NCI-H2029 (cell line): ENCODE measurements at regions not wholly inside any gene's neighbourhood (a gene's known extent, or its start where the extent isn't known, plus 50 kb on each side); places are given as distances from the start of the nearest gene placed in this dataset.
"Not testable (repeated sequence)": the region's sequence is repeated elsewhere in the genome, so short reads cannot be mapped to it uniquely, and the experiment has no call there.

ENCODE experiments used
- DNase-seq: peaks from one replicate; lab custom pipeline; 2025; lab: John Stamatoyannopoulos, UW

DNA sequence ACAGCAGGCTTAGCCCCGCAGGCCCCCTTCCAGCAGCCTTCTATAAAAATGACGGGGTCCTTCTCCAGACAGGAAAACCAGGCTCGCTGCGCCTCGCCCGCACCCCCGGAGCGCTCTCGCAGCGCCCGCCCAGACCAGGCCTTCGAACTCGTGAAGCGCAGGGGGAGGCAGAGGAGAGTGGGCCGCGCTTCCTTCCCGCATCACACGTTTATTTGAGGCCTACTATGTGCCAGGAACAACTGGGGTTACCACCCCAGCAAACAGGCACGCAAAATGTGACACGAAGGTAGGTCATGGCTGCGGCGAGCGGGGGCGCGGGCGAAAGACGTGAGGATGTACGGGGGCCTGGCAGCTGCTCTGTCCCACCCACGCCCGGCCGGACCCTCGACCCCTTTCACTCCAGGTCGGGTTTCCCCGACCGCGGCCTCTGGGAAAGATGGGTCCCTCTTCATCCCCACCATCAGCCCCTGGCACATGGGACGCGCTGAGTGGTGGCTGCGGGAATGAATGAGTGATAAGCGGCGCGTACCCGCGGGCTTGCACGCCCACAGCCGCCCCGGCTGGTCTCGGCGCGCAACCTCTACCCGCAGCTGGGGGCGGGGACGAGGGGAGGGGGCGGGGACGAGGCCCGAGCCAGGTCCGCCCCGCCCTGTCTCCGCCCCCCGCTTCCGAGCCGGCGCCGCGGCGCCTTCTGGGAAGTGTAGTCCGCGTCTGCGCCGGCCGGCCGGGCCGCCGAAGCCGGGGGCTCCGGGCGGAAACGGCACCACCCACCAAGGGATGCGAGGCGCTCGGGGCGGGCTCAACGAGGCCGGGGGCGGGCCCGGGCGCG is 59.1 kb downstream of the ZNF467 start:
- DNase-seq: peak; percentile 80

DNA sequence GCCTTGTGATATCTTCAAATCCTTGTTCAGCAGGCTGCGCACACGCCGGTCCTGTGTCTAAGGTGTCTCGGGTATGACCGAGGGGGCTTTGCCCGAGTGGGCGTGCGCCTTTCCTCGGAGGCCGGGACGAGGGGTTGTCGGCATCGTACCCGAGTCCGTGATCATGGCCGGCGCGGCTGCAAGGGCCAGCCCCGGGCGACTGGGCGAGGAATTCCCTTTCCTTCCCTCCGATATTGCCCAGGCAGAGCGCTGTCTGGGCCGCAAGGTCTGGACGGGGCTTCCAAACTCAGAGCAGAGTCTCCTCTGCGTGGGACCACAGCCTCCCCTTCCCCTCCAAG is 59.7 kb downstream of the ZNF467 start:
- no peak for DNase-seq

DNA sequence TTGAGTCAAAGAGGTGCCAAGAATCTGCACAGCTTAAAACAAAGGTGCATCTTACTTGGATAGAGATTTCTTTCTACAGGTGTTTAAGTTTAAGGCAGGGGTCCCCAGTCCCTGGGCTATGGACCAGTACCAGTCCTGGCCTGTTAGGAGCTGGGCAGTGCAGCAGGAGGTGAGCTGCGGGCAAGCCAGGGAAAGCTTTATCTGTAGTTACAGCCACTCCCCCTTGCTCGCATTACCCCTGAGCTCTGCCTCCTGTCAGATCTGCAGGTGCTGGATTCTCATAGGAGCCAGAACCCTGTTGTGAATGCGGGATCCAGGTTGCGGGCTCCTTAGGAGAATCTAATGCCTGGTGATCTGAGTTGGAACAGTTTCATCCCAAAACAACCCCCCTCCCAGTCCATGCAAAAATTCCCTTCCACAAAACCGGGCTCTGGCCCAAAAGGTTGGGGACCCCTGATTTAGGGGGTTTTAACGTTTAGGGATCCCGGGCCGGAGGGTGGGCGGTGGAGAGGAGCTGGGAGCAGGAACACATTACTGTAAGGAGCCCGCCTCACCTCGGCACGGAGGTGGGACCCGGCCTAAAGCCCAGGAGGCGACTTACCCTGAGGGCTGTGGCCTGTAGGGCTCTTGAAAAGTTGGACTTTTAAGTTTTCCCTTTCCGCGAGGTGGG is 60.2 kb downstream of the ZNF467 start:
- no peak for DNase-seq

DNA sequence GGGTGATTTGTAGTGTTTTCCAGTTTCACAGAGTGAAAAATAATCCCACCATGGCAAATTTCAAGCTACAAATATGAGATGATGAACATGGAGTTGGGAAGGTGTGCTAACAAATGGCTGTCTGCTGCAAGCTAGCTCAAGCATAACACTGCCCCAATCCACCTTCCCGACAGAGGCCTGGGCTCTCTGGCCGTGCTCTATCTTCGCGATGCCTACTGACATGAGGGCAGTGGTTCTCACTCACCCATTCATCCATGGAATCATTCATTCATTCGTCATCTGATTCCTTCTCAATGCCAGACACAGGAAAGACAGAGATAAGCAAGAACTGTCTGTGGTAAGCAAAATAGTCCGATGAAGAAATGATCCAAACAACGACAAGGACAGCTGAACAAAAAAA is 65.4 kb downstream of the ZNF467 start:
- no peak for DNase-seq

DNA sequence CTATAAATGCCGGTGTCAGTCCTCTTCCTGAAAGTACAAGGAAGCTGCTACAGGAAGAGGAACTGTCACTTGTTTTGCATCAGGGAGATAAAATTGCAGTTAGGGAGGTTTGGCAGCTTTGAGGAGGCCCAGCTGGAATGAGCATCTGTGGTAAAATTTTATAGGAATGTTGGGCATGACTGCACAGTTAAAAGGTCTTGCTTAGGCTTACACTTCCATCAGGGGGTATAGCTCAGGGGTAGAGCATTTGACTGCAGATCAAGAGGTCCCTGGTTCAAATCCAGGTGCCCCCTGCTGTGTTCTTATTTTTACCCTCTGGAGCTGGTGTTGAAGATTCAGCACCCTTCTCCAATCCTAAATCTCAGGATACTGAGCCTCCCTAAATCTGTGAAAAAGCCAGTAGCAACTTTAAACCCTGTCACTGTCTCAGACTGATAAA is 65.9 kb downstream of the ZNF467 start:
- no peak for DNase-seq

GRCh38 chr7:149706398-149706797 is 67.0 kb downstream of the ZNF467 start:
- no peak for DNase-seq

GRCh38 chr7:149704507-149704906 is 68.9 kb downstream of the ZNF467 start:
- no peak for DNase-seq

GRCh38 chr7:149703044-149703650 is 70.2 kb downstream of the ZNF467 start:
- no peak for DNase-seq

GRCh38 chr7:149701495-149702240 is 71.7 kb downstream of the ZNF467 start:
- DNase-seq: no peak

DNA sequence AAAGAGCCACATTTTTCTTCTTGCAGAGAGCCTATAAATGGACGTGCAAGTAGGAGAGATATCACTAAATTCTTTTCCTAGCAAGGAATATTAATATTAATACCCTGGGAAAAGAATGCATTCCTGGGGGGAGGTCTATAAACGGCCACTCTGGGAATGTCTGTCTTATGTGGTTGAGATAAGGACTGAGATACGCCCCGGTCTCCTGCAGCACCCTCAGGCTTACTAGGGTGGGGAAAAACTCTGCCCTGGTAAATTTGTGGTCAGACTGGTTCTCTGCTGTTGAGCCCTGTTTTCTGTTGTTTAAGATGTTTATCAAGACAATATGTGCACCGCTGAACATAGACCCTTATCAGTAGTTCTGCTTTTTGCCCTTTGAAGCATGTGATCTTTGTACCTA is 75.6 kb downstream of the ZNF467 start:
- not testable (repeated sequence) for DNase-seq

DNA sequence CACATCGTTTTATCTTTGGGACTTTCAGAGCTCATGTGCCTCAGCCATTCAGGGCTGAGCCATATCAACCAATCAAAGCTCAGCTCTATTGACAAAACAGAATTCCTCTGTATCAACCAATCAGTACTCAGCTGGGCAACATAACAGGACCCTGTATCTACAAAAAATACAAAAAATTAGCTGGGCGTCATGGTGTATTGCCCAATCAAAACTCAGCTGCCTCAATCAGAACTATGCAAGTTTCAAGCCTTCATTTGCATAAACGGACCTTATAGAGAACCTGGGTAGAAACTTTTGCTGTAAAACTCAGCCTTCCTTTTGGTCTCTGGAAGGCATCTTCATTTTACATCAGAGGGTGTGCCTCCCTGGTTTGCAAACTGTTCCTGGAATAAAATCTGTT is 77.1 kb downstream of the ZNF467 start:
- DNase-seq: no peak

GRCh38 chr7:149692557-149692982 is 80.8 kb downstream of the ZNF467 start:
- DNase-seq: no peak

- no peak for DNase-seq
These were observed 81.3 kb downstream of the ZNF467 start for GRCh38 chr7:149692056-149692455.

GRCh38 chr7:149690688-149691446 is 82.5 kb downstream of the ZNF467 start:
- no peak for DNase-seq

DNA sequence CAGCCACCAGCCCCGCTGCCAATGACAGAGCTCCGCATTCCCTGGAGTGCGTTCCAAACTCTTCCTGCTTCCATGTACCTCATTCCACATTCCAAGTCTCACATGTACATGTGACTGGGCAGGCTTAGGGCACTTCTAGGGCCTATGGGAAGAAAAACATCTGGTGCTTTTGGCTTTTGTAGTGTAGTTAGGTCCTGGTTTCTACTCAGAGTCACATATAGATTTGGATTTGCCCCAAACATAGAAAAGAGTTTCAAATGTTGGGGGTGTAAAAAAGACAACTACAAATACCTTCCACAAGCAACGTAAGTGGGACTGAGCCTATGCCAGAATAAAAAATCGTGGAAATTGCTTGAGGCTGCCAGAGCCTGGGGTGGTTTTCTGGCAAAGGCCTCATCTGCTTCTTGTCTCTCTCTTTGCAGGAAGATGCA is 84.1 kb downstream of the ZNF467 start:
- DNase-seq: no peak

- DNase-seq: no peak
These were observed 84.6 kb downstream of the ZNF467 start for GRCh38 chr7:149688836-149689235.

DNA sequence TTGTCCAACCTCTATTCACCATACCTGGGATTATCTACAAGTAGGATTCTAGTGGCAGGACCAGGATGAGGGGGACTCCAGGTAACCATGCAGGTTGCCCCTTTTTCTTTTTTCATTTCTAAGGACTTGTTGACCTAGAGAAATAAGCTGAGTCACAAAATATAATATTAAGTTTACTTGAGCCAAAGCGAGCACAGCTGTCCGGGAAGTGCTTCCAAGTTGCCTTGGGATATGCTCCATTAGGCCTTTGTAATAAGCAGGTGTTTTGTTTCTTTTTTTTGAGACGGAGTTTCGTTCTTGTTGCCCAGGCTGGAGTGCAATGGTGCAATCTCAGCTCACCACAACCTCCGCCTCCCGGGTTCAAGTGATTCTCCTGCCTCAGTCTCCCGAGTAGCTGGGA is 85.6 kb downstream of the ZNF467 start:
- DNase-seq: not testable (repeated sequence)

GRCh38 chr7:149686449-149686848 is 86.9 kb downstream of the ZNF467 start:
- DNase-seq: no peak

DNA sequence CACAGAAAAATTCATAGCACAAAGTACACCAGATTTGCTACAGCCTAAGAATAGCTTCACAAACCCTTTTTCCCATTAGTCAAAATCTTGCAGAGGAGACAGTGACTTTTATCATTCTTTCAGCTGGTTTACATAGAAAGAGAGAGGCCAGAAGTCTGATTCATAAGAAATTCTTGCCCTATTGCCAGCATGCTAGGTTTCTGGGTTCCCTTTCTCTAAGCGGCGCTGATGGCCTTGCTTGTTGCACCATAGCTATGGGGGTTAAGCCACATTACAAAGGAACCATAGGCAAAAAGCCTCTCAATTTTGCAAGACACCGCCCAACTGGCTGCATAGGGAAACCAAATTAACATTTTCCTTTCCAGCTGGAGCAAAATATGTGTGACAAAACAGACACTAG is 87.4 kb downstream of the ZNF467 start:
- no peak for DNase-seq

DNA sequence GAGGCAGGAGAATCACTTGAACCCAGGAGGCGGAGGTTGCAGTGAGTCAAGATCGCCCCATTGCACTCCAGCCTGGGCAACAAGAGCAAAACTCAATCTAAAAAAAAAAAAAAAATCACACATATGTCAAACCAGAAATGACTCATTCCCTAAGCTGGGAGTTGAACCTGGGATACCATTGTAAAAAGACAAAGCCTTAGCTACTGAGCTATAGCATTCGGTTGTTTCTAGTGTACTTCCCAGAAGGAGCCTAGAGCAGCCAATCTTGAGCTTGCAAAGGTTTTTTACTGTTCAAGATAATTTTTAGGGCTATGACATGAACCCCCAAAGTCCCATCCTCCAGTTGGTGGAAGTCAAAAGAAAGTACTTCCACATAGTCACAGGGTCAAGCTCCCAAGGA is 87.9 kb downstream of the ZNF467 start:
- no peak for DNase-seq

DNA sequence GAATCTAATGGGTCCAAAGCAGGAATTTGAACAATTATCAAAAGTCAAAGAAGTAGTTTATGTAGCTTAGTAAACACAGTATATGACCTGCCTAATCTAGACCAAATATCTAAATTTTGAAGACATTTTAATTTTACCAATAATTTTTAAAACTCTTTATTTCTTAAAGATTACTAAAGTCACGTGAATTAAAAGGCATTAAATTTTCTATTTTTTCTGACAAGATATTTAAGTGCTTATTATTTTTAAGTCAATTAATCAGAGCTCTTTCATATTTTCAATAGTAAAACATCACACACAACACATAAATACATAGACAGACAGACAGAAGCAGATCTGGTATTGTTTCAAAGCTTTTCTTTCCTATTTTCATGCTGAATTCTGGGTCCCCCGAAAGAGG is 89.5 kb downstream of the ZNF467 start:
- no peak for DNase-seq

DNA sequence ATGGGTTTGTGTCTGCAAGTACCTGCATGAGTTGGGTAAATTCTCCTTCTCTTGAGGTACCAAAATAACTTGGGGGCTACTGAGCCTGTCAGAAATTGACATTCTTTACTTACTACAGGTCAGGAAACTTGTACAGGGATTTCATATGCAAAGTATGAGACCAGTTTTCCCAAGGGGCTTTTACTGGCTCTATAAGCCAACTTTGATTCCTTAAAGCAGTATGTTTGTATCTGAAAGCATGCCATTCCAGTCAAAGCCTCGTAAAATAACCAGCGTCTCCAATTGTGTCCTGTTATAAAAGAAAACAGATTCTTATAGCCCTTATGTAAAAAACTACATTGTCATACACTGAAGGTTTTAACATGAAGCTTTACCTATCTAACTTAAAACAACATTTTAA is 90.2 kb downstream of the ZNF467 start:
- no peak for DNase-seq
